HEK293 (cell line): ENCODE measurements at regions not wholly inside any gene's neighbourhood (a gene's known extent, or its start where the extent isn't known, plus 50 kb on each side); places are given as distances from the start of the nearest gene placed in this dataset.

Experiments used
- CTCF ChIA-PET: fragments of 350-600 bp; formaldehyde crosslinking; extraction: SDS; loops from one replicate; lab custom pipeline; 2021; ENCODE audit warnings: antibody characterized with exemption; lab: Yijun Ruan, JAX
- POLR2A ChIA-PET: fragments of 300-600 bp; formaldehyde crosslinking; extraction: SDS; loops from one replicate; lab custom pipeline; 2020; ENCODE audit warnings: antibody characterized with exemption, inconsistent platforms; lab: Yijun Ruan, JAX
- H3K27ac ChIP-seq: fragments of 200-500 bp; sonication (Bioruptor generic); 2 replicates; pipeline ENCODE4 v1.5.1; 2014; ENCODE audit warnings: low read depth, low read length, control low read depth, inconsistent platforms; ENCODE audit errors: extremely low read depth
- H3K36me3 ChIP-seq, 2 experiments: fragments of 200-500 bp in 1 of 2; sonication (Bioruptor generic) in 1 of 2; 1 replicate in 1 of 2; 2 replicates in 1 of 2; pipeline ENCODE4 v1.5.1; 2014 to 2017; ENCODE audit warnings: inconsistent platforms in 2 of 2, low read length in 2 of 2; ENCODE audit not compliant: control insufficient read depth in 2 of 2, insufficient read depth in 1 of 2
- H3K4me1 ChIP-seq: fragments of 200-500 bp; sonication (Bioruptor generic); 2 replicates; pipeline ENCODE4 v1.5.1; 2014; ENCODE audit warnings: mild to moderate bottlenecking, low read length, inconsistent platforms; ENCODE audit not compliant: control insufficient read depth, insufficient read depth
- H3K4me3 ChIP-seq: 2 replicates; pipeline ENCODE4 v1.5.1; 2011; ENCODE audit warnings: low read depth, mild to moderate bottlenecking, control low read depth, low read length, moderate library complexity
- H3K9me3 ChIP-seq: fragments of 200-500 bp; sonication (Bioruptor generic); 2 replicates; pipeline ENCODE4 v1.5.1; 2014; ENCODE audit warnings: low read depth, low read length, inconsistent platforms; ENCODE audit not compliant: control insufficient read depth, insufficient read depth
- KLF10 ChIP-seq: fragments of 450-650 bp; IDR thresholded peaks from 2 replicates; pipeline ENCODE4 v1.5.1; 2018; ENCODE audit warnings: missing biosample characterization, mild to moderate bottlenecking, missing genetic modification characterization
- PRDM6 ChIP-seq: fragments of 450-650 bp; formaldehyde crosslinking; IDR thresholded peaks from 2 replicates; pipeline ENCODE4 v1.5.1; 2017; ENCODE audit warnings: missing biosample characterization, missing genetic modification characterization
- SCRT1 ChIP-seq: fragments of 450-650 bp; formaldehyde crosslinking; IDR thresholded peaks from 2 replicates; pipeline ENCODE4 v1.5.1; 2016; ENCODE audit warnings: missing biosample characterization, missing genetic modification characterization, borderline replicate concordance
- SCRT2 ChIP-seq: fragments of 450-650 bp; formaldehyde crosslinking; IDR thresholded peaks from 2 replicates; pipeline ENCODE4 v1.5.1; 2016; ENCODE audit warnings: missing biosample characterization, missing genetic modification characterization
- SP3 ChIP-seq: fragments of 450-650 bp; formaldehyde crosslinking; IDR thresholded peaks from 2 replicates; pipeline ENCODE4 v1.5.1; 2016; ENCODE audit warnings: missing biosample characterization, missing genetic modification characterization
- ZBTB48 ChIP-seq: fragments of 450-650 bp; formaldehyde crosslinking; IDR thresholded peaks from 2 replicates; pipeline ENCODE4 v1.5.1; 2016; ENCODE audit warnings: missing biosample characterization, missing genetic modification characterization
- ZBTB7A ChIP-seq: fragments of 450-650 bp; formaldehyde crosslinking; IDR thresholded peaks from 2 replicates; pipeline ENCODE4 v1.5.1; 2016; ENCODE audit warnings: low read depth, missing biosample characterization, missing genetic modification characterization
- ZNF18 ChIP-seq: fragments of 450-650 bp; formaldehyde crosslinking; IDR thresholded peaks from 2 replicates; pipeline ENCODE4 v1.5.1; 2016; ENCODE audit warnings: missing biosample characterization, missing genetic modification characterization
- ZNF202 ChIP-seq: fragments of 450-650 bp; formaldehyde crosslinking; IDR thresholded peaks from 2 replicates; pipeline ENCODE4 v1.5.1; 2016; ENCODE audit warnings: missing biosample characterization, missing genetic modification characterization, borderline replicate concordance
- ZNF221 ChIP-seq: fragments of 450-650 bp; formaldehyde crosslinking; IDR thresholded peaks from 2 replicates; pipeline ENCODE4 v1.5.1; 2017; ENCODE audit warnings: missing biosample characterization, missing genetic modification characterization, borderline replicate concordance
- ZNF335 ChIP-seq: fragments of 450-650 bp; formaldehyde crosslinking; conservative IDR thresholded peaks from 2 replicates; pipeline ENCODE4 v1.5.1; 2016; ENCODE audit warnings: missing biosample characterization, missing genetic modification characterization
- ZNF792 ChIP-seq: fragments of 450-650 bp; formaldehyde crosslinking; IDR thresholded peaks from 2 replicates; pipeline ENCODE4 v1.5.1; 2016; ENCODE audit warnings: missing biosample characterization, missing genetic modification characterization
- ZSCAN18 ChIP-seq: fragments of 450-650 bp; formaldehyde crosslinking; IDR thresholded peaks from 2 replicates; pipeline ENCODE4 v1.5.1; 2016; ENCODE audit warnings: missing biosample characterization, missing genetic modification characterization
- ZSCAN4 ChIP-seq: fragments of 450-650 bp; formaldehyde crosslinking; IDR thresholded peaks from 2 replicates; pipeline ENCODE4 v1.5.1; 2017; ENCODE audit warnings: missing biosample characterization, missing genetic modification characterization
- ZSCAN5A ChIP-seq: fragments of 450-650 bp; formaldehyde crosslinking; IDR thresholded peaks from 2 replicates; pipeline ENCODE4 v1.5.1; 2016; ENCODE audit warnings: missing biosample characterization, missing genetic modification characterization

- TF ChIP-seq SP3 (no peak), ZNF221 (no peak), ZBTB48 (tag by site-specific recombination) (no peak), ZSCAN4 (tag by site-specific recombination) (no peak), KLF10 (tag by site-specific recombination) (no peak), ZSCAN5A (tag by site-specific recombination) (no peak)
Observed at GRCh38 chr17:59456923-59457615, 108.3 kb upstream of the DHX40 start (continued).

GRCh38 chr17:59462385-59462784 is 103.0 kb upstream of the DHX40 start:
- ChIA-PET POLR2A (no interaction called here), CTCF (interaction anchor here (0.5 to 2.6 kb wide), 3 partner anchors 20 to 35 kb away, joined by 3 to 14 read pairs (median 3); no protein-coding TSS in a partner anchor)

More at GRCh38 chr17:59462385-59462784, 103.0 kb upstream of the DHX40 start:
- Histone ChIP-seq H3K4me3 (no peak overlapping the region), H3K4me1 (no peaks in the 10 kb centered on the region), H3K27ac (no peak overlapping the region), H3K36me3 (no peaks in the 10 kb centered on the region), H3K9me3 (no peaks in the 10 kb centered on the region)
- TF ChIP-seq SCRT2 (no peak), ZNF202 (tag by site-specific recombination) (no peak), PRDM6 (tag by site-specific recombination) (no peak), ZBTB7A (tag by site-specific recombination) (no peak), ZSCAN18 (no peak), ZNF18 (tag by site-specific recombination) (no peak), ZNF335 (tag by site-specific recombination) (no peak), SCRT1 (tag by site-specific recombination) (no peak), ZNF792 (no peak)
